Activated naive CD8-positive, alpha-beta T cell treated with anti-CD3 and anti-CD28 coated beads for 36 hours (primary cell): ENCODE measurements at regions not wholly inside any gene's neighbourhood (a gene's known extent, or its start where the extent isn't known, plus 50 kb on each side); places are given as distances from the start of the nearest gene placed in this dataset.

ENCODE experiments used
- DNase-seq: peaks from one replicate; pipeline ENCODE4 v3.0.0; 2021
- H3K27ac Mint-ChIP-seq: one replicate; pipeline ENCODE4 v1.8.0; 2022; ENCODE audit warnings: mild to moderate bottlenecking, moderate library complexity, mixed read lengths
- H3K27me3 Mint-ChIP-seq: one replicate; pipeline ENCODE4 v1.8.0; 2022; ENCODE audit warnings: mild to moderate bottlenecking, mixed read lengths
- H3K36me3 Mint-ChIP-seq: one replicate; pipeline ENCODE4 v1.8.0; 2021; ENCODE audit warnings: mild to moderate bottlenecking, mixed read lengths
- H3K4me1 Mint-ChIP-seq: one replicate; pipeline ENCODE4 v1.8.0; 2021; ENCODE audit warnings: mixed read lengths
- H3K4me3 Mint-ChIP-seq: one replicate; pipeline ENCODE4 v1.8.0; 2022; ENCODE audit warnings: mild to moderate bottlenecking, moderate library complexity, mixed read lengths
- H3K9me3 Mint-ChIP-seq: one replicate; pipeline ENCODE4 v1.8.0; 2022; ENCODE audit warnings: mixed read lengths

DNA sequence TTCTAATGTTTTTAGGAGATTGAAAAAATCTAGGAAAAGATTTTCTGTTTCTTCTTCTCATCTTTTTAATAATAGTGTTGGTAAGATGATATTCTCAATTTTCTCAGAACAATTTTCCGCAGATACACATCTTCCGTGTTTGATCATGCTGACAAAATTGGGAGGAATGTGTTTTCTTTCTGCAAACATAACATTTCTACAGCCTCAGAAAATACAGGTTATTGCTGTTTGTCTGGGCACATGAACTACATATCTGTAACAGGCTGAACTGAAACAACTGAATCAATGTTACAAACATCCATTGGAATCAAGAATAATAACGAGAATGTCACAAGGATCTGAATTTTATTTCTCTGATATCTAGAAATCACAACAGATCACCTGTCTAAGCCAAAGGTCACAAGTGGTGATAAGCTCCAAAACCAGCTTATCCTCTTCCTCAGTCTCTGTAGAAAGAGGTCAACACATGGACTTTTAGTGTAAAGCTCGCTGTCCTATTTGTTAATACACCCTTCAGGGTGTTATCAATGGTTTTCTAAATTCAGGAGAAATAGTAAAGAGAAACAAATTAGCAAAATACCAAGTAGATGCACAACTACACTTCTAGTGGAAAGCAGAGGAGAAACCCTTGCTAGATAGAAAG is 197.3 kb upstream of the MARCKS start:
- DNase-seq = no peak
- Mint-ChIP-seq H3K9me3 (no peaks in the 10 kb centered on the region), H3K27me3 (peaks cover 3% of the 10 kb centered on the region), H3K27ac (no peak overlapping the region), H3K4me1 (no peaks in the 10 kb centered on the region), H3K4me3 (no peak overlapping the region), H3K36me3 (no peaks in the 10 kb centered on the region)

DNA sequence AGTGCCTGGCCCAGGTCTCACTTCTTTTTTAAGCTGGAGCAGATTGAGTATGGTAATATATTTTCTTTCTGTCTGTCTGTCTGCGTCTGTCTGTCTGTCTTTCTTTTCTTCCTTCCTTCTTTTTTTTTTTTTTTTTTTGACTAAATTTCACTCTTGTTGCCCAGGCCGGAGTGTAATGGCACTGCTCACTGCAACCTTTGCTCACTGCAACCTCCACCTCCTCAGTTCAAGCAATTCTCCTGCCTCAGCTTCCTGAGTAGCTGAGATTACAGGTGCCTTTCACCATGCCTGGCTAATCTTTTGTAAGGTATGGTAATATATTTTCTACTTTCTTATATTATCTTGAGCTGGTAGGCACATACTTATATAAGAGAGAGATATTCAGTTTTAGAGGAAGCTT is 196.3 kb upstream of the MARCKS start:
- H3K27ac Mint-ChIP-seq = no peak overlapping the region
- H3K4me1 Mint-ChIP-seq = no peaks in the 10 kb centered on the region
- DNase-seq = no peak
- H3K36me3 Mint-ChIP-seq = no peaks in the 10 kb centered on the region
- no peaks in the 10 kb centered on the region for H3K9me3 Mint-ChIP-seq
- H3K27me3 Mint-ChIP-seq = peaks cover 9% of the 10 kb centered on the region
- H3K4me3 Mint-ChIP-seq = no peak overlapping the region

DNA sequence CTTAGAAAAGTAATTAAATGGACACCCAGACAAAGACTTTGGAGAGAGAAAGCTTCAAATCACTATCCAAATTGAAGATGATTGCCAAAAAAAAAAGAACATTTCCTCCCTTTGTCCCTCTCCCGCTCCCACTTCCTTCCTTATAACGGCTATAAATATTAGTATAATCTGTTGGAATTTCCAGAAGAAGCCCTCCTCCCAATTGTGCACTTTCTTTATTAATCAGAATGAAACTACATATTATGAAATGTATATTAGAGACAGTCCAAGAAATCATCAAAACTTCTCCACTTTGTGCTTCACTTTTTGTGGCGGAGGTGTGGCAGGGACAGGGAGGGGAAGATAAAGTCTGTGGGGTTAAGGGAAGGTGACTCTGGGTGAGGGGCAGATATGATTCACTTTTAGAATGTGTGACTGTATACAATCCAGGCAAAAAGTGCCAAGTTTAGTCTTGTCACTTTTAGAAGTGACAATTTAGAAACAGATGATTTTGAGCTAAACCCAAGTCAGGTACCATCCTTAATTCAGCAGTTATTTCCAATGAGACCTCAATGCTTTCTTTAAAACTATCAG is 195.0 kb upstream of the MARCKS start:
- Mint-ChIP-seq H3K9me3 (no peaks in the 10 kb centered on the region), H3K4me3 (no peak overlapping the region), H3K27me3 (peaks cover 9% of the 10 kb centered on the region), H3K4me1 (no peaks in the 10 kb centered on the region), H3K27ac (no peak overlapping the region), H3K36me3 (no peaks in the 10 kb centered on the region)
- no peak for DNase-seq

DNA sequence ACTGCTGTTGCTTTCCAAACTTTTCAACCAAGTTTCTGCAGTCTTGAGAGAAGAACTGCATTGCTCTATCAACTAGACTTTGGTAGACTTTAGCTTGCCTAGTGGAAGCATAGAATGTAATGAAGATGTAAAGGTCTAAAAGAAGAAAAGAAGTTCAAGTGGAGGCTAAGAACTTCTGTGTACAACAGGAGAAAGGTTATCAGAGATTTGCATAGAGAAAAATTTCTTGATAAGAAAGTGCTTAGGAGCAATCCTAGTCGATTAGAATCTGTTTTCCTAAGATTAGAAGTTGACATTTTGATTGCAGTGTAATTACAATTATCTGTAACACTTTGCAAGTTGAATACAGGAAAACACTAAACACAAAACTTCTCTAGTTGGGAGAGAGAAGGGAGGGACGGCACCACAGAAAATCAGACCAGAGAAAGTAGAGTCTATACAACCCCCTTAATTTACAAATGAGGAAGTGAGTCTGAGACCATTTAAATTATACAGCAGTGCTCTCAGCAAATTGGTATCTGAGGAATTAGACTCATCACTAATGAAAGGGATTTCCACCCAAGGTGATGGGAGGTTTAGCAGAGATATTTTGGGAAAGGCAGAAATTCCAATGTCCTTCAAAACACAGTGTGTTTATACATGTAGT is 194.3 kb upstream of the MARCKS start:
- DNase-seq = no peak
- Mint-ChIP-seq H3K36me3 (no peaks in the 10 kb centered on the region), H3K27ac (no peak overlapping the region), H3K27me3 (peaks cover 9% of the 10 kb centered on the region), H3K4me3 (no peak overlapping the region), H3K9me3 (no peaks in the 10 kb centered on the region), H3K4me1 (no peaks in the 10 kb centered on the region)

DNA sequence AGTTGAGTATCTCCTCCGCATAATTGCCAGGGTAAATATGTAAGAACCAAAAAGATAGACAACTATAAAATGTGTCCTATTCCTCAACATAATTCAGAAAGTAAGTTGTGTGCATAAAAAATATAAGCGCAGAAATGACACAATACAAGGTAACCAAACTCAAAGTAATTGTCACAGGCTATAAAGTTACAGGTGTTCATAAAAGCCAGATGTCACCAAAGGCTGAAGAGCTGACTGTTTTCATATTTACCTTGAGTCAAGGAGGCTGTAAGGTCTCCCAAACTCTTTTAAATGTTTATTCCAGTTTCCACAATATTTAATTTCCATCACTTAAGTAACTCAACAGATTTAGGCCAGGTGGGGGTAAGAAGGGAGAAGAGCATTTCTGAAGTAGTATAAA is 192.2 kb upstream of the MARCKS start:
- no peaks in the 10 kb centered on the region for H3K4me1 Mint-ChIP-seq
- no peak overlapping the region for H3K27ac Mint-ChIP-seq
- no peaks in the 10 kb centered on the region for H3K36me3 Mint-ChIP-seq

DNA sequence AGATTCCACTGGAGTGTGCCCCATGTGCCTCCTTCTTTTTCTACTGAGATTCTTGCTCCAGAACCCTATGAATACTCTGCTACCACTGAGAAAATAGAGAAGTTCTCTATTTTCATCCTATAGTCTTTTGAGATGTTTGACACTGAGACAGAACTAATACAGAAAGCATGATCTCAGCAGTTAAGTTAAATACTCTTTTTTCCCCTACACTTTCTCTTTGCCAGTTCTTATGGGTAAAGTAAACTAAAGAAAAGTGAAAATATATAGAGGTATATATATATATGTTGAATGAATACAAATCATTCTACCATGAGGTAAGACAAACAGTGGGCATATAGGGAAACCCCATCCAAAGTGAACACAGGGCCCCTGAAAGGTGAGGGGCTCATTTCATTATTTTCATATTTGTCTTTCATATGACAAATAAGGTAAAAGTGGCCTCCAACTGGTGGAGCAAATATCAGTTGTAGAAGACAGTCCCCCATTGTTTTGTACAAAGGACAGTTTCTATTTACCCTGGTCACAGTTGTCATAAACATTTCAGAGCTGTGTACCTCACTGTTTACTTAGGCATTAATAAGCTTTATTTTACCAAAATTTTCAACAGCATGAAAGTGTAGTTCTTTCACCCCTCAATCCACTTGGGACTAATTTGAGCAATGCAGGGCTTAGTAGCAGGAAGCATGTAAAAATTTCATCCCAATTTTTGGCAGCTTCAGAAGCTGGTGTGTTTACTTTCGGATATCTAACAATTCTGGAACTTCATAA is 188.3 kb upstream of the MARCKS start:
- Mint-ChIP-seq H3K4me1 (no peaks in the 10 kb centered on the region), H3K9me3 (no peaks in the 10 kb centered on the region), H3K36me3 (no peaks in the 10 kb centered on the region), H3K27ac (no peak overlapping the region), H3K4me3 (no peak overlapping the region), H3K27me3 (peaks cover 11% of the 10 kb centered on the region)
- no peak for DNase-seq

More for the DNA sequence above, 192.2 kb upstream of the MARCKS start:
- no peak for DNase-seq
- Mint-ChIP-seq H3K27me3 (peaks cover 9% of the 10 kb centered on the region), H3K9me3 (no peaks in the 10 kb centered on the region), H3K4me3 (no peak overlapping the region)

DNA sequence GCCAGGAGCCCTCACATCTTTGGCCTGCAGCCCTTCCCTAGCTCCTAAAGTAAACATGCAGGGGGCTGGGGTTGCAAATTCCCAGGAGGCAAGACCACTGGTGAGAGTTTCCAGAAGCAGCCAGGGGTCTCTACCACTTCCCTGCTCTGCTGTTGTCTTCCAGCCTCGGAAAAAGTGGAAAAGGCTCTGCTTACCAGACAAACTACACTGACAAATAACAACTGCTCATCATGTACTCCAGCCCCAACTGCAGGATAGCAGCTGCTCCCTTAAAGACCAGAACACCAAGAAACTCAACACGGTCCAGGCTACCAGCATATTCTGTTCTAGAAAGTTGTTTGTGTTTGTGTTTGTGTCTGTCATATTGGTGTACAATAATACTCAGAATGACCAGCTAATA is 187.5 kb upstream of the MARCKS start:
- DNase-seq = no peak
- H3K4me3 Mint-ChIP-seq = no peak overlapping the region
- no peak overlapping the region for H3K27ac Mint-ChIP-seq
- H3K9me3 Mint-ChIP-seq = no peaks in the 10 kb centered on the region
- peaks cover 11% of the 10 kb centered on the region for H3K27me3 Mint-ChIP-seq
- no peaks in the 10 kb centered on the region for H3K4me1 Mint-ChIP-seq
- H3K36me3 Mint-ChIP-seq = no peaks in the 10 kb centered on the region

DNA sequence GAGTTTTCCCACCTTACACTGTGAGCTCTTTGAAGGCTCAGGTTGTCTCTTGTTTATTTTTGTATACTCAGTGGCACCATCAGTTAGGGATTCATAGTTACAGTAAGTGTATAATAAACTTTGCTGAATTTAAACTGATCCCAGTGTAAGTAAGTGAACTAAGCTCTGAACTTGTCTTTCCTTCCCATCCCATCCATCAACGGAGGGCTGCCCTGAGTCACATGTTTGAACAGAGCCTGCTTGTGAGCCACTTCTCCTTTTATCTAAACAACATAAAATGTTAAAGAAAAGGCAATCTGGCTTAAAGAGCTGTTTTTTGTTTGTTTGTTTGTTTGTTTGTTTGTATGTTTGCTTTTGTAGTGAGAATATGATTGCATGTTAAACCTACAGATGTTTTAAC is 185.7 kb upstream of the MARCKS start:
- no peaks in the 10 kb centered on the region for H3K36me3 Mint-ChIP-seq
- peaks cover 3% of the 10 kb centered on the region for H3K27me3 Mint-ChIP-seq
- H3K4me1 Mint-ChIP-seq = no peaks in the 10 kb centered on the region

DNA sequence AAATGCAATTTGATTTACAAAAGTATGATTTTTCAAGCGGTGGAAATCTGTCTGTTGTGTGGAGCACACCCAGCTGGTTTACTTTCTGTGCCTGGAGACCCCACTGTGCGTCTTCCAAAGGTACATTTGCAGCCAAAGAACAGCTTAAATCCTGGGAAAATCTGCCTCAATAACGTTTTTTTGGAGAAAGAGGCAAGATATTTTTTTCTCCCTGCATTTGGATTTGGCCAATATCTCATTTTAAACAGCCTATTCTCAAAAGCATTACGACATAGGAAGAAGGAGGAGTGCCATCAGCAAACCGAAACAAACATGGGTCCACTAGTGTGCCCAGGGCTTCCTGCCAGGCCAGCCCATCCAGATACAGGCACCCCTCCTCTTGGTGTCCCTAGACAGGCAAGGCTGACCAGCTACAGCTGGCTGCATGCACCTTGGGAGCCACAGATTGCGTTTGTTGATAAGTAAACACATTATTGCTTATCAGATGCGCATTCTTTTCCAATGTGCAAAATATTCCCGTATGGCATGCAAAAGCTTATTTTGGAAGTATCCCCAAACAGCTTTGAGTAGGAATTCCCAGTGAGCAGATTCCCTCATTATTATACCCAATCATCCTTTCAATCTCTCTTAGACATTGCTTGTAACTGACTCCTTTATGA is 184.5 kb upstream of the MARCKS start:
- Mint-ChIP-seq H3K4me1 (no peaks in the 10 kb centered on the region), H3K27me3 (peaks cover 6% of the 10 kb centered on the region), H3K27ac (no peak overlapping the region), H3K9me3 (no peaks in the 10 kb centered on the region), H3K36me3 (no peaks in the 10 kb centered on the region), H3K4me3 (no peak overlapping the region)
- no peak for DNase-seq

More for the DNA sequence above, 185.7 kb upstream of the MARCKS start:
- Mint-ChIP-seq H3K9me3 (no peaks in the 10 kb centered on the region), H3K4me3 (no peak overlapping the region), H3K27ac (no peak overlapping the region)
- DNase-seq = no peak

DNA sequence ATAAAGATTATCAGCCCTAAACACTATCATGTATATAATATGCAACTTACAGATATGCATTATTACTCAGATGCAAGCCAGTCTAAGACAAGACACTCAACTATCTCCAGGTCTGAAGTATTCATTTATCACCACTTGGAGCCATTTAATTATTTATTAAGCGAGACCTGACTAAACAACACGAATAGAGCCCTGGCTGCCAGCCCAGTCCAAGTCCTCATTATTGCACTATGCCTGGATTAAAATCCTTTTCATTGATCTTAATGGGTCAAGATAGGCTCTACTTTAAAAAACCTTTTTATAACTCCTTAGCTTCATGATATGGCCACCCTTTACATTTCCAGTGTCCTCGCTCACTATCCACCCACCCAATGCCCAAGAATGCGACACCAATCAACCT is 183.1 kb upstream of the MARCKS start:
- H3K4me1 Mint-ChIP-seq = no peaks in the 10 kb centered on the region
- no peaks in the 10 kb centered on the region for H3K9me3 Mint-ChIP-seq
- DNase-seq = no peak
- no peak overlapping the region for H3K27ac Mint-ChIP-seq
- no peaks in the 10 kb centered on the region for H3K36me3 Mint-ChIP-seq
- H3K27me3 Mint-ChIP-seq = peaks cover 6% of the 10 kb centered on the region
- H3K4me3 Mint-ChIP-seq = no peak overlapping the region

DNA sequence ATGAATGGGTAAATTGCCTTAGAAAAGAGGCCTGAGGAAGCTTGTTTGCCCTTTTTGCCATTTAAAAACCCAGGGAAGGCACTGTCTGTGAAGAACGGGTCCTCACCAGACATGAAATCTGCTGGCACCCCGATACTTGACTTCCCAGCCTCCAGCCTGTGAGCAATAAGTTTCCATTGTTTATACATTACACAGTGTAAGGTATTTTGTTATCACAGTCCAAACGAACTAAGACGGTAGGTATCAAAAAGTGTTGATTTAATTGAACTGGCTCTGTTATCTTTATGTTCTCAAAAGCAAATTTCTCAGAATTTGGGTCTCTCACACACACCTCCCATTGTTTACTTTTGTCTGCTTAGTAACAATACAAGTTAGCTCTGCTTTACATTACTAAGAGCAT is 181.1 kb upstream of the MARCKS start:
- no peak overlapping the region for H3K27ac Mint-ChIP-seq
- no peaks in the 10 kb centered on the region for H3K36me3 Mint-ChIP-seq
- H3K9me3 Mint-ChIP-seq = no peaks in the 10 kb centered on the region
- peaks cover 6% of the 10 kb centered on the region for H3K27me3 Mint-ChIP-seq
- H3K4me1 Mint-ChIP-seq = no peaks in the 10 kb centered on the region
- DNase-seq = no peak
- H3K4me3 Mint-ChIP-seq = no peak overlapping the region

DNA sequence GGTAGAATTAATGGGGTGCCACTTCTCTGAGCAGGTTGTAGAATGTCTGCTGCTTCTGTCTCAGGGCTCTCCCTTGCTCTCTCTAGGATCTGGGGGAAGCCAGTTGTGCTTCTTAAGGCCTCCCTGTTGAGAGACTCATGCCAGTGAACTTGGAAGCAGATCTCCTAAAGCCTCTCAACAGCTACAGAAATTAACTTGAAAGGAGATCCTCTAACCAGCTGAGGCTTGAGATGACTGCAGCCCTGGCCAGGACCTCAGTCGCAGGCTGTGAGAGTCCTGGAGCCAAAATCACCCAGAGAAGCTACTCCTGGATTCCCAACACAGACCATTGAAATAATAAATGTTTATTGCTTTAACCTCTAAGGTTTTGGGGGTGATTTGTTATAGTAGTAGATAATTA is 180.2 kb upstream of the MARCKS start:
- Mint-ChIP-seq H3K4me1 (no peaks in the 10 kb centered on the region), H3K27me3 (peaks cover 4% of the 10 kb centered on the region), H3K36me3 (no peaks in the 10 kb centered on the region), H3K4me3 (no peak overlapping the region), H3K9me3 (no peaks in the 10 kb centered on the region), H3K27ac (no peak overlapping the region)
- no peak for DNase-seq

DNA sequence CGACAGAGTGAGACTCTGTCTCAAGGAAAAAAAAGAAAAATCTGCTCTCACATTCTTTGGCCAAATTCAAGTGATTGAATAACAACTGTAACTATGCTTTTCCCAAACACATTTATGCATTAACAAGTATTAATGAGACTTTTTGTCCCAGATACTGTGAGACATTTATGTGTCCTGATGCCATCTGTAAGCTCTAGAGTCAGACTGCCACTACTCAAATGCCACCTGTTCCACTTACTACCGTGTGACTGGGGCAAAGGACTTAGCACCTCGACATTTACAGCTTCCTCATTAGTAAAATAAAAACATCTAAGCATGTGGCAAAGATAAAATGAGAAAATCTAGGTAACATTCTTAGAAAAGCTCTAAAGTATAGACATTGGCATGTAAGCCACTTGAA is 178.1 kb upstream of the MARCKS start:
- no peak for DNase-seq
- Mint-ChIP-seq H3K4me1 (no peaks in the 10 kb centered on the region), H3K4me3 (no peak overlapping the region), H3K27ac (no peak overlapping the region), H3K9me3 (no peaks in the 10 kb centered on the region), H3K27me3 (peaks cover 3% of the 10 kb centered on the region), H3K36me3 (no peaks in the 10 kb centered on the region)

DNA sequence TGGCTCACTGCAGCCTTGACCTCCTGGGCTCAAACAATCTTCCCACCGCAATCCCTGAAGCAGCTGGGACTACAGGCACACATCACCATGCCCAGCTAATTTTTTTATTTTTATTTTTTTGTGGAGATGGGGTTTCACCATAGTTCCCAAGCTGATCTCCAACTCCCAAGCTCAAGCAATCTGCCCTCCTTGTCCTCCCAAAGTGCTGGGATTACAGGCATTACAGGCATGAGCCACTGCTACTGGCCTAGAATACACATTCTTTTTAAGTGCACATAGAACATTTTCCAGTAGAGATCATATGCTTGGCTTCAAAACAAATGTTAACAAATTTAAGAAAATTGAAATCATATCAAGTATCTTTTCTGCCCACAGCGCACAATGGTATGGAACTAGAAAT is 176.8 kb upstream of the MARCKS start:
- H3K4me1 Mint-ChIP-seq = no peaks in the 10 kb centered on the region

DNA sequence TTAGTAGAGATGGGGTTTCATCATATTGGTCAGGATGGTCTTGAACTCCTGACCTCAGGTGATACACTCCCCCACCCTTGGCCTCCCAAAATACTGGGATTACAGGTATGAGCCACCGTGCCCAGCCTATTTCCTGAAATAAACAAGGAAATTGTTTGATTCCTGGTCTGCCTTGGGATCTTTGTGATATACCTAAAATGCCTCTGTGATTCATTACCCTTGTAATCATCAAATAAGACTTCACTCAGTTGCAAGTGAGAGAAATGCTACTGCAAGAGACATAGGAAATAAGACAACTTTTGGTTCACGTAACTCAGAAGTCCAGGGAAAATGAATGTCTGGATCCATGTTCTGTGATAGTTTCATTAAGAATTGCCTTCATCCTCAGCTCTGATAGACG is 173.2 kb upstream of the MARCKS start:
- Mint-ChIP-seq H3K27me3 (no peaks in the 10 kb centered on the region), H3K27ac (no peak overlapping the region), H3K4me3 (no peak overlapping the region), H3K4me1 (no peaks in the 10 kb centered on the region), H3K9me3 (no peaks in the 10 kb centered on the region), H3K36me3 (no peaks in the 10 kb centered on the region)
- no peak for DNase-seq

More for the DNA sequence above, 176.8 kb upstream of the MARCKS start:
- Mint-ChIP-seq H3K27ac (no peak overlapping the region), H3K4me3 (no peak overlapping the region), H3K36me3 (no peaks in the 10 kb centered on the region), H3K27me3 (peaks cover 3% of the 10 kb centered on the region), H3K9me3 (no peaks in the 10 kb centered on the region)
- DNase-seq = no peak
